ENCODE measurements at regions not wholly inside any gene's neighbourhood (a gene's known extent, or its start where the extent isn't known, plus 50 kb on each side); places are given as distances from the start of the nearest gene placed in this dataset.

DNA sequence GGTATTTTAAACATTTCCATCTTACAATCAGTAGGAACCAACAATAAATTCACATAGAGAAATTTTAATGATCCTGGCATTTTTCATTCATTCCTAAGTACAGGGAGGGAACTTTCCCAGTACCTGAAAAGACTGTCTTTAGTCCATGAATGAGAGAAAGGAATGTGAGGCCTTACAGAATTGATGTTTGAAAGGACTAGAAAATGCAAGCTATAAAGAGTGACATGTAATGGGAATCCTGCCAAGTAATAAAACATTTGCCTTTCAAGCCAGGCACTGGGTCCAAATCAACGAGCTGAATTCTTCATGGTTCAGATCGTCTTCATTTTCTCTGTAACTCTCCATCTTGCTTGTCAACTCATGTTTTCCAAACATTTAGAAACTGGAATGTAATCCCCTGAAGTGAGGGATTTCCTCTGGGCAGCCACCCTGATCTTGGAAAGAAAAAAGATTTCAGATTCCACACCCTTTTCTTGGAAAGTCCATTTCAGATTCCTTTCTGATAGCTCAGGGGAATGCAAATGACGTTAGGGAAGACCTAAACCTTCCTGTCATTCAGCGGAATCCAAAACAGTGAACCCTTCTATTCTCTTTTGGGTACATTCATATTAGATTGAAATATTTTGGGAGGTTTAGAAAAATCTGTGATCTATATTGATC, 315.8 kb downstream of the SH3GL2 start:
- no peak for ATAC-seq

- ATAC-seq, result no peak
Measured at GRCh38 chr9:17900606-17901005, 321.7 kb downstream of the SH3GL2 start.

- no peak for ATAC-seq
Measured at GRCh38 chr9:17905366-17905765, 326.5 kb downstream of the SH3GL2 start.

DNA sequence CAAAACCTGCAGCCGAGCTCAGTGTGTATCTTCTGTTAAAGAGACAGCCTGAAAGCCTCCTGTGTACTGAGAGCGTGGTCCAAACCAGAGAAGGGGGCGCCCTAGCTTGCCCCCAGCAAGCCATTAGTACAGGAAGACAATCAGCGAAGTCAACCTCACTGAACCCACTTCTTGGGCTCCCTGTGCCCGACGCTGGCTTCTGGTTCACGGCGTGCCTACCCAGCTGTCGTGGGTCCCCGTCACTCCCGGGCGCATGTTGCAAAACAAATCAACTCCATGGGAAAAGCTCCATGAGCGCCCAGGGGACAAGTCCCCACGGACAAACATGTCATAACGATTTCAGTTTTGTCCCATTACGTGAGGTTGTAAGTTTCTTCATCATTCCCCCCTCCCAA, 326.9 kb downstream of the SH3GL2 start:
- ATAC-seq, result no peak

DNA sequence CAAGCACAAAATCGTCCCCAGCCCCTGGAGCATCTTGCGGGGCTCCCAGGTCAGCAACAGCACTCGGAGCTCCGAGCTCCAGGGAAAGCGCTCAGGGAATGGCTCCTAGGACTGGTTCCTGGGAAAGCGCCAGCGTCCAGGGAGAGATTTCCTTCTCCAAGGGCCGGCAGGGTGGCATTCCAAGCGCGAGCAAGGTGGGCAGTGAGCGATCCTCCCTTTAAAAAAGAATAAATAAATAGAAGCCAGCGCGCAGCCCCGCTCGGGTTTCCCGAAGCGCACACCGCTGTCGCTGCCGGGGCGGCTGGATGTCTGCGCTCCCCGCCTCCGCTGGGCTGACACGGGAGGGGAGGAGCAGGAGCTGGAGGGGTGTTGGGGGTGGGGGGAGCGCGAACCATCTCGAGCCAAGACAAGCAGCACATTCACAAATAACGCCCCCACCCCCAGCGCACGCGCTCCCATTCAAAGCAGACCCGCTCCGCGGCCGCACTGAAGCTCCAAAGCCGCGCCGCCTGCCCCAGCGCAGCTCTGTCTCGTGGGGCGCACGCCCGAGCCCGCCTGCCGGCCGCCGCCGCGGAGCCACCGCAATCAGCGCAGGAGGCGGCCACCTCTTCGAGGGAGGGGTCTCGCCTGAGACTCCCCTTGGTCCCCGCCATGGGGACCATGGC, 327.4 kb downstream of the SH3GL2 start:
- no peak for ATAC-seq

DNA sequence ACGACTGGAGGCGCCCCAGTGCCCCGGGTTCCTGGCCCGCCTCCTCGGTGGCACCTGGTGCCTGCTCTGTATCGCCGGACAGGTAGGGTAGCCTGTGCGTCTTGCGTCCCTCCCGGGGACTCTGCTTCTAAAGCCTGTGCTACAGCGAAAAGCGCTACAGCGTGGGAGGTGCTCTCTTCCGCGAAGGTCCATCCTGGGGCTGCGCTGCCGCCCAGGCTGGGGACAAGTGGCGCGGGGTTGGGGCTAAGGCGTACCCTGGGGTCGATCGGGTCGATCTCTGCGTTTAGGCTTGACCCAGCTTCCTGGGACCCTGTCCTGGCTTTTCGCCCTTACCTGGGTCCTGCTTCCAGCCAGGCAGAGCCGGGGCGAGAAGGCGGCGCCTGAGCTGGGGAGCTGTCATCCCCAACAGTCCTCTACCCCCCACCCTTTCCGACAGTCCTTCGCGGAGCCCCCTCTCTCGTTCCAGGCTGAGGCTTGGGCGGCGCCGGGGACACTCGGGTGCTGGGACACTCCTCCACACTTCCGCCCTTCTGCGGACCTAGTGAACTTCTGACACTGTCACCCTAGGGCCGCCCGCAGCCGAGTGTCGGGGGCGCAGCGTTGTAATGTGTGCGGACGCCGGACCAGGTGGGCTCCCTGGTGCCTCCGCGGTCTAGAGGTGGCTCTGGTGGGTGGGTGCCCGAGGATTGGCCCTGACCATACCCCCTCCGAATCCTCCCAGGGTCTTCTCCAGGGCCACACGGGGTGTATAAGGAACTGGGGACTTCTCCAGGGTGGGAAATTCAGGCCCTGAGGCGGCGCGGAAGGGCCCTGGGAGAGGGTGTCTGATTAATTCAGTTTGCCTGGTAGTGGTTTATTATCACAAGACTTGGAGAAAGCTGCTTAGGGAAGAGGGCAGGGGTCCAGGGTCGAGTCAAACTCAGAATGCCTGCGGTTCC, 328.2 kb downstream of the SH3GL2 start:
- ATAC-seq, result no peak

DNA sequence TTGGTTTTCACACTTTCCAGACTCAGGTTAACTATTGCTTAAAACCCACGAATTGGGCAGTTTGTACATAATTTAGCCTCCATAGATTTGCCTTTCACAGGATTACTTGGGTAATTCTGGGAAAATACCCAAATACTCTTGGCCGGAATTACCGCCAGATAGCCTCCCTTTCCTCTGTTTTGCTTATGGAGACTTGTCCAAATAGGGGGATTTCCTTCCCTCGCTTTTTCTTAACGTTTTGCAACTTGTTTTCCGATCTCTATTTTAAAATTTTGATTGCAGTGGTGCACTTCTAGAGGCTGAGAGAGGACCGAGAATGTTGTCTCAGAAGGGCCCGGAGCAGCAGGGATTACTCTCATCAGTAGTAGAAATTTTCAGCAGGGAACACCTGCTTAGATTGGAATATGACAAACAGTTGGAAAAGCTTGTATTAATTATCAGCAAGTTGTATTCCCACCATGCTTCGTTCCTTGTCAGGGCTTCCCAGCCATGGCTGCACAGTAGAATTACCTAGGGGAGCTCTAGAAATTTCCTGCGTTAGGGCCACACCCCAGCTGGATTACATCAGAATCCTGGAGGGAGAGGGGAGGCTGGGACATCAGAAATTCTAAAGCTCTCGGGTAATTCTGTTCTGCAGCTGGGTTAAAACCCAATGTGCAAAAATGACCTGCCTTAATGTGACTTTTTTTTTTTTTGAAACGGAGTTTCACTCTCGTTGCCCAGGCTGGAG, 329.1 kb downstream of the SH3GL2 start:
- no peak for ATAC-seq

DNA sequence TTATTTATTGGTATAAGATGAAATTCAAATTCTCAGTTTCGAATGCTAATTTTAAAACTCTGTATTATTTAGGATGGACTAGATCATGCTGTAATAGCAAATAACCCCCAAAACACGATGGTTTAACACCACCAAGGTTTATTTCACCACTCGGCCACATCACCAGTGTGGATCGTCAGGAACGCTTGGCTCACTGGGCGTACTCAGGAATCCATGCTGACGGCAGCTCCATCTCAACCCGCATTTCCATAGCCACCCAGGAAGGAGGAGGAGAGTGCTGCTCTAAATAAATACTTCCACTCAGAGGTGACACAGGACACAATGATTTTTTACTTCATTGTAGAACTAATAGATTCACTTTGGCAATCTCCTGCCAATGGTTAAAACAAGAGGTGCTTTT, 347.4 kb downstream of the SH3GL2 start:
- ATAC-seq, result no peak

DNA sequence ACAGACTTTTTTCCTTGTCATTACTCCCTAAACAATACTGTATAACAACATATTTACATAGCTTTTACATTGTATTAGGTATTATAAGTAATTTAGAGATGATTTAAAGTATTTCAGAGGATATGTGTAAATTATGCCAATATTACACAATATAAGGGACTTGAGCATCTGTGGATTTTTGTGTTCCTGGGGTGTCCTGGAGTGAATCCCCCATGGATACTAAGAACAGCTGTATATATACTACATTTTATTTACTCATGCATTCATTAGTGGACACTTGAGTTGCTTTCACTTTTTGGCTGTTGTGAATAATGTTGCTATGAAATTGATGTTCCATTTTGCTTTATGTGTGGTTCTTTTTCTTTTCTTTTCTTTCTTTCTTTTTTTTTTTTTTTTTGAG, 348.8 kb downstream of the SH3GL2 start:
- ATAC-seq, result no peak

DNA sequence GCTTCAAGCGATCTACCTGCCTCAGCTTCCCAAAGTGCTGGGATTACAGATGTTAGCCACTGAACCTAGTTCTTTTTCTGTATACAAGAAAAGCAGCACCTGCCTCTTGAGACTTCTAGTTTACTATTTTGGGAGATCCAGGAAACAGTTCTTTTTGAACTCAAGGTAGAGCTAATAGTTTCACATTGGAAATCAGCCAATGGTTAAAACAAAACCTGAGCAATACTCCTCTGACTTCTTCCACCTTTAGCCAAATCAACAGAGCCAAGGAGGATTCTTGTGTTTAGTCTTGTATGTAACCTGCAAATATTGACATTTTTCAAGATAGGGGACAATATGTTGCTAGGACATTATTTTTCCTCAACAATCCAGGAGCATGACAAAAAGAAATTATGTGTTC, 349.4 kb downstream of the SH3GL2 start:
- no peak for ATAC-seq

DNA sequence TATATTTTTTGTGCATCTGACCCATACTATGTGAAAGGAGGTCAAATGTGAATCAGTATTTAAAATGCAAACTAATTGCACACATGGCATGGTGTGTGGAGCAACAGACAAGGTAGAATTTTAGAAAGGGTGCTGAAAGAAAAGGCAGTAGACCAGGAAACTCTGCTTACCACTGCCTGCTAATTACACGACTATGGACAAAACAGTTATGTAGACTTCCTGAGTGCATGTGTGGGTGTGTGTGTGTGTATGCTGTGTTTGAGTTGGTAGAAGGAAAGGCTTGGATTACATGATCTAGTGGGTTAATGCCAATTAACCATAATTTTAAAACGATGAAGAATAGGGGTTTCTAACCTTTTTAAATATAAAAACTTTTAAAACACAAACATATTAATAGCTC, 349.9 kb downstream of the SH3GL2 start:
- ATAC-seq, result no peak

DNA sequence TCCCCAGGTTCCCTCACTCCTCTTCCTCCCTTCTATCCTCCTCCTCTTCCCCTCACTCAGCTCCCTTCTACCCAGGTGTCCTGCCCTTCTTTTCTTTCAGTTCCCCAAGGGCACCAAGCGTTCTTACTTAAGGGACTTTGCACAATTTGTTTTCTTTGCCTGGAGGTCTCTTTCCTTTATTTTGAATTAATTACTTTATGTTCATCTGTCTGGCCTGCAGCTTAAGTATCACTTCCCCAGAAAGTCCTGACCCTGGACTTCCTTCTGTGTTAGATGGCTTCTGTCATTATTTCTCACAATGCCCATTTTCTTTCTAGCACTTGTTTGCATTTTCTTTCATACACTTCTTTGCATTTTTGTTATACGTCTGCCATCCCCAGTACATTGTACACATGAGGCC, 350.6 kb downstream of the SH3GL2 start:
- no peak for ATAC-seq

DNA sequence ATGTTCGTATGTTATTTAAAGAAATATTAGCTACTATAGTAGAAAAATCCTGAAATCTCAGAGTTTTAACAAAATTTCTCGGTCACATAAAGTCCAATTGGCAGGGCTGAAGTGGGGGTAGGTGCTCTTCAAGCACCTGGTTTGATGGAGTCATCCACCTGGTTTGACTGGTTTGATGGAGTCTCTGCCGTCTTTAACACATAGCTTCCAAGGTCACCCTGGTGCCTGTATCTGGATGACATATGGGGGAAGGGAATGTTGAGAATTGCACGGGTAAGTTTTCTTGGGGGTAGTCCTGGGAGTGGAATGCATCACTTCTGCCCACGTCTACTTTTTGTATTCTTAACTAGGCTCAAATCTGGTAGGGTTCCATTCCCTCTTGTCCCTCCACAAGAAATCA, 351.2 kb downstream of the SH3GL2 start:
- ATAC-seq, result no peak

DNA sequence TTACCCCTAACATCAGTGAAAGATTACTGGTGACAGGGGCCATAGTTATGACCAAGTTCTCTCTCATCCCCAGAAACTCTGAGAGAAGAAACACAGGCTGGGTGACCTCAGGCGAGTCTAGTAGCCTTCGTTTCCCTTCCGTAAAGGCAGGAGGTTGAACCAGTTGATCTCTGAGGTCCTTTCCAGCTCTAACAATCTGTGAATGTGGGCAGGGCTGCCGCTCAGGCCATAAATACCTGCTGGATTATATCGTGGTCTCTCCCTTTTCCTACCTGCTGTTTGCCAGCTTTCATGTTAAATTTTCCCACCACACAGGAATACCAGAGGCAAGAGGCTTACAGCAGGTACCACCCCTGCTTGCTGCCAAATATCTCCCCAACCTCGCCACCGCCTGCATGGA, 357.5 kb downstream of the SH3GL2 start:
- ATAC-seq, result no peak

DNA sequence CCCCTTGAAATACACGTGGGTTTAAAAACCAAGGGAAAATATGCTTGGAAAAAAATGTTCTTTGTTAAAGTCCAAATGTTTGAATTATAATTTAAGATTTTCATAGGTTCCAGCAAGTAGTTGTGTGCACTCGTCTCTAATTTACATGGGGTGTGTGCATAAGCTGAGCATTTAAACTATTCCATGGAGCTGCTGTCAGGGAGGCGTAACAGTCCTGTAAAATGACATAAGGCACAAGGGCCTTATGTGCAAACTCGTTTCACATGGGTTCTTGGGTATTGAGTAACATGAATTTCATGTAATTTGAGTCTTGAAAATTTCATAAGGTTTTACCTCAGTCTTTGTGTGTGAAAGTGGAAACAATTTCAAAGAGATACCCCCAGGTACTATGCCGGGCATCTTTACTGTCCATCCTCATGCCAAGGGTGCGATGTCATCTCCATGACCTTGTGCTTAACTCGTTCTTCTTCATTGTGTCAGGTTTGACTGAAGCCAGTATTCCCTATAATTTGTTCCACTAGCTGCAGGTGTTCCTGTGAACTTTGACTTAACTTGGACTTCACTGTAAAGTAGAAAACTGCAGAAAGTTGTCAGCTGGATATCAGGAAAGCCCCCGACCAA, 359.3 kb downstream of the SH3GL2 start:
- ATAC-seq, result no peak

GRCh38 chr9:17942498-17942897, 363.6 kb downstream of the SH3GL2 start:
- no peak for ATAC-seq

GRCh38 chr9:17955409-17955808, 376.5 kb downstream of the SH3GL2 start:
- ATAC-seq, result no peak

DNA sequence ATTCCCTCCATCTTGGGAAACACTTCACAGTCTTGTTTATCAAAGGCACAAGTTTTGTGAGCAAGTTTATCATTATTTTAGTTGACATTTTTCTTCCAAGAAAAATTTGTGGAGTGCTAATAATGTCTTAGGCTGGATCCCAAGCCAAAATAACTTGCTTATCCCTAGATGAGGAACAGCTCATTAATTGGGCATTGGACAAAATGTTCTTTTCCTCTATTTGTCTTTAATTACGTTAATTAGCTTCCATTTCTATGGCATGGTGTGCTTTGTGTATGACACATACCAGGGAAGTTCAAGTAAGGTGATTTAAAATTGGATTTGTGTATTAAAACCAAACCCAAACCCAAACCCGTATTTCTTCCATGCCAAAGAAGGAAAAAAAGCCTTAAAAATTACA, 379.5 kb downstream of the SH3GL2 start:
- no peak for ATAC-seq

- no peak for ATAC-seq
Measured at GRCh38 chr9:17962747-17963146, 383.9 kb downstream of the SH3GL2 start.

GRCh38 chr9:17963498-17963897, 384.6 kb downstream of the SH3GL2 start:
- no peak for ATAC-seq

GRCh38 chr9:17967731-17968130, 388.9 kb downstream of the SH3GL2 start:
- ATAC-seq, result no peak

DNA sequence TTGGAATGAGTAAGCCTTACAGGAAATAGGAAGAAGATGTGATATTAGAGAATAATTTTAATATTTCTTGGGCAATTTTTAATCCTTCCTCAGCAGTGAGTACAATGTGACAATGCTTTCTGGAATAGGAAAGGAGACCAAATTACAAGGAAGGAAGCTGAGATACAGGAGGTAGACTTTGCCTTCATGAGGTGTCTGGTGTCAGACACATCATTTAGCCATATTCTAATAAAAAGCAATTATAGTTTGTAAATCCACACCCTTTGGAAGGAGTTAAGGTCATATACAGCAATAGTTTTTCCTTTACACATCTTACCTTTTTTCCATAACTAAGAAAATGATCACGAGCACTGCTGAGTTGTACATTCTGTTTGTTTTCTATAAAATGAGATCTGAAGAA, 390.4 kb downstream of the SH3GL2 start:
- ATAC-seq, result no peak

- no peak for ATAC-seq
Measured at GRCh38 chr9:17970277-17970676, 391.4 kb downstream of the SH3GL2 start.
